Right atrium auricular region (tissue), 2 donors: ENCODE measurements at regions not wholly inside any gene's neighbourhood (a gene's known extent, or its start where the extent isn't known, plus 50 kb on each side); places are given as distances from the start of the nearest gene placed in this dataset.

ENCODE experiments used
- DNase-seq: peaks from one replicate; pipeline ENCODE4 v3.0.0-alpha.2; 2019; ENCODE audit warnings: low spot score
- H3K27ac ChIP-seq, 2 donors: fragments of 200-600 bp; sonication (generic); 1 replicate in 1 of 2; 2 replicates in 1 of 2; pipeline ENCODE4 v1.5.1; 2016 to 2019
- H3K27me3 ChIP-seq, 2 donors: fragments of 200-600 bp; sonication (generic); one replicate each; pipeline versions ENCODE4 v1.5.1 to v1.6.0; 2017 to 2019
- H3K36me3 ChIP-seq: fragments of 200-600 bp; sonication (generic); one replicate; pipeline ENCODE4 v1.5.1; 2016
- H3K4me1 ChIP-seq, 2 donors: fragments of 200-600 bp; sonication (generic); one replicate each; pipeline versions ENCODE4 v1.5.1 to v1.6.0; 2017 to 2019
- H3K4me3 ChIP-seq, 2 donors: fragments of 200-600 bp; sonication (generic); 1 replicate in 1 of 2; 2 replicates in 1 of 2; pipeline ENCODE4 v1.5.1; 2017 to 2019; ENCODE audit warnings: mild to moderate bottlenecking in 1 of 2, moderate library complexity in 1 of 2
- H3K9me3 ChIP-seq, 2 donors: fragments of 200-600 bp; sonication (generic); one replicate each; pipeline ENCODE4 v1.5.1; 2019
- TF ChIP-seq, protein P1 (sequence below), 2 donors: fragments of 200-600 bp; sonication (generic); IDR thresholded peaks; one replicate each; pipeline ENCODE4 v1.5.1; 2019; ENCODE audit warnings: antibody characterized with exemption in 2 of 2

DNA sequence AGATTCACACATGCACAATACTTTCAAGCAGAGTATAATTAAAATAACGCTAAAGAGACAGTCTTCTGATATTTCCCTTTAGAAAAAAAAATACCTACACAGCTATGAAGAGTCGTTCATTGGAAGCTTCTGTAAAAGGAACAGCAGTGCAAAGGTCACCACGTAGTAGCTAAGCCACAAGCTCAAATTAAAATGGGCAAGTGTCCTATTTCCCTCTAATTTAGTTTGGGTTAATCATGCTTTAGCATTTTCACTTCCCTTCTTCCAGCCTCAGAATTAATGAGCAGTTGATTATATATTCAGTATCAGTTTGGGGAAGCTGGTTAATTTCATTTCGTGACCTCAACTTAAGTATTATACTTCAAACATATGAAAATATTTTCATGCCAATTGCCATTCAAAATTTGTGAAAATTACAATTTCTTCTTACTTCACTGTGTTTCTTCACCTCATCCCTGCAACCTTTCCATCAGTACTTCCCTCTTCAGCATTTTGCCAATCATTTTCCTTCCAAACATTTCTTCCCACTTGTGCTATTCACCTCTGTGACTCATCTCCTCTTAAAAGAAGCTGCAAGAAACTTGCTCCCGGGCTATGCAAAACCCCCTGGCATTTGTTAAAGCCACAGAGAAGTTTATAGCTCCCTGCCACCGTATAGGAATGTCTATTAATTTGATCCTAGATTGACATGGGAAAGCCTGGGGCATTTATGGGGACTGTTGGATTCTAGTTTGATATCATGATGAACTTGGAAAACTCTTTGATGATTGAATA, 83.0 kb downstream of the DMRTA1 start:
- DNase-seq: no peak
- no peaks in the 10 kb centered on the region for H3K9me3 ChIP-seq
- H3K27ac ChIP-seq: no peak overlapping the region
- TF ChIP-seq, protein P1, sequence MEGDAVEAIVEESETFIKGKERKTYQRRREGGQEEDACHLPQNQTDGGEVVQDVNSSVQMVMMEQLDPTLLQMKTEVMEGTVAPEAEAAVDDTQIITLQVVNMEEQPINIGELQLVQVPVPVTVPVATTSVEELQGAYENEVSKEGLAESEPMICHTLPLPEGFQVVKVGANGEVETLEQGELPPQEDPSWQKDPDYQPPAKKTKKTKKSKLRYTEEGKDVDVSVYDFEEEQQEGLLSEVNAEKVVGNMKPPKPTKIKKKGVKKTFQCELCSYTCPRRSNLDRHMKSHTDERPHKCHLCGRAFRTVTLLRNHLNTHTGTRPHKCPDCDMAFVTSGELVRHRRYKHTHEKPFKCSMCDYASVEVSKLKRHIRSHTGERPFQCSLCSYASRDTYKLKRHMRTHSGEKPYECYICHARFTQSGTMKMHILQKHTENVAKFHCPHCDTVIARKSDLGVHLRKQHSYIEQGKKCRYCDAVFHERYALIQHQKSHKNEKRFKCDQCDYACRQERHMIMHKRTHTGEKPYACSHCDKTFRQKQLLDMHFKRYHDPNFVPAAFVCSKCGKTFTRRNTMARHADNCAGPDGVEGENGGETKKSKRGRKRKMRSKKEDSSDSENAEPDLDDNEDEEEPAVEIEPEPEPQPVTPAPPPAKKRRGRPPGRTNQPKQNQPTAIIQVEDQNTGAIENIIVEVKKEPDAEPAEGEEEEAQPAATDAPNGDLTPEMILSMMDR (IDR thresholded peaks at IDR 0.05): no peak
- H3K36me3 ChIP-seq: no peaks in the 10 kb centered on the region
- H3K4me1 ChIP-seq: no peaks in the 10 kb centered on the region
- no peak overlapping the region for H3K4me3 ChIP-seq
- no peaks in the 10 kb centered on the region for H3K27me3 ChIP-seq

DNA sequence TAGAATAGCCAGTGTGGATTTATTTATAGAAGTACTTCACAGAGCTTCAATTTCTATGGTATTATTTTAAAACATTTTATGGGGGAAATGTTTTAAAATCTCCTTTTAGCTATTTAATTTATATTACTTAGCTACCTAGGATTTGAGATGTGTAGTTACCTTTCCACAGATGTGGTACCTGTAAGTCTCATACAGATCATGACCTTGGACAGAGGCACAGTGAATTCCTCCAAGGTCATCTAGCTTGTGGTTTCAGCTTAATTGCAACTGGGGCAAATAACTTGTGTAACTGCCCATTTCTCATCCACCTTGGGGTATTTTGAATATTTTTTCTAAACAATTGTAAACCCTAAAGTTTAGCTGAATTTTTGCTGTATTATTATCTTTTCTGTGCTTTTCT, 89.2 kb downstream of the DMRTA1 start:
- DNase-seq: no peak
- no peak overlapping the region for H3K4me3 ChIP-seq
- TF ChIP-seq, protein P1 (IDR thresholded peaks at IDR 0.05): no peak

GRCh38 chr9:22537721-22538120, 91.1 kb downstream of the DMRTA1 start:
- Histone ChIP-seq H3K9me3 (no peaks in the 10 kb centered on the region), H3K27ac (no peak overlapping the region), H3K4me1 (no peaks in the 10 kb centered on the region), H3K36me3 (no peaks in the 10 kb centered on the region), H3K27me3 (no peaks in the 10 kb centered on the region), H3K4me3 (no peak overlapping the region)
- no peak for DNase-seq
- TF ChIP-seq, protein P1 (IDR thresholded peaks at IDR 0.05): no peak

More for the DNA sequence above, 89.2 kb downstream of the DMRTA1 start:
- Histone ChIP-seq H3K27me3 (no peaks in the 10 kb centered on the region), H3K4me1 (no peaks in the 10 kb centered on the region), H3K36me3 (no peaks in the 10 kb centered on the region), H3K27ac (no peak overlapping the region), H3K9me3 (no peaks in the 10 kb centered on the region)

DNA sequence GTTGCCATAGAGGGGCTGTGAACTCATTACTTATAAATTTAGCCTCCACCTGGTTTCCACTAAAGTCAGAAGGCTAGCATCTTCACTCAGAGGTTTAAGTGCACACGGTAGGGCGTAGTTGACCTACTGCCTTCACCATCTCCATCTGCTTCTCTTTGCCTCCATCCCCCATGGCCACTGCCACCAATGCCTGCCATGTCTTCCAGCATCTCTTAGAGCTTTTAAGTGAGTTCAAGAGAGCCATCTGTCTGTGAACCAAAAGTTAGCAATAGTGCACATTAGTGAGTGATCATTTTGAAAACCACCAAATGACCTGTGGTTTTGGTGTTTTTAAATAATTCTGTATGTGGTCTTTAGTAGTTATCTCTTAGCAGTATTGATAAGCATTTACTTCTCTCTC, 102.0 kb downstream of the DMRTA1 start:
- H3K27ac ChIP-seq: no peak overlapping the region
- no peaks in the 10 kb centered on the region for H3K36me3 ChIP-seq
- H3K4me3 ChIP-seq: no peak overlapping the region
- H3K27me3 ChIP-seq: no peaks in the 10 kb centered on the region
- no peak for DNase-seq
- H3K4me1 ChIP-seq: no peaks in the 10 kb centered on the region
- TF ChIP-seq, protein P1 (IDR thresholded peaks at IDR 0.05): no peak
- no peaks in the 10 kb centered on the region for H3K9me3 ChIP-seq

GRCh38 chr9:22574740-22575139, 128.1 kb downstream of the DMRTA1 start:
- H3K4me3 ChIP-seq: no peak overlapping the region
- H3K9me3 ChIP-seq: peaks cover 0 to 9% of the 10 kb centered on the region in 2 donors
- H3K27me3 ChIP-seq: no peaks in the 10 kb centered on the region

More at GRCh38 chr9:22574740-22575139, 128.1 kb downstream of the DMRTA1 start:
- Histone ChIP-seq H3K36me3 (no peaks in the 10 kb centered on the region), H3K27ac (no peak overlapping the region), H3K4me1 (no peaks in the 10 kb centered on the region)
- DNase-seq: no peak
- TF ChIP-seq, protein P1 (IDR thresholded peaks at IDR 0.05): no peak
